ENCODE measurements at regions not wholly inside any gene's neighbourhood (a gene's known extent, or its start where the extent isn't known, plus 50 kb on each side); places are given as distances from the start of the nearest gene placed in this dataset.

GRCh38 chr6:22023937-22024336, 272.9 kb downstream of the PRL start:
- no peak for TF ChIP-seq CTCF (IDR thresholded peaks at IDR 0.05; ENCODE audit: low read depth, low read length)
- H3K27me3 ChIP-seq (ENCODE audit: control insufficient read depth, insufficient read depth, low read length): no peaks in the 10 kb centered on the region
- POLR2A ChIA-PET: no interaction called here
- CTCF ChIA-PET: no interaction called here
- peaks cover 2% of the 10 kb centered on the region; the same call in 1 of the 2 replicates for H3K9me3 ChIP-seq (ENCODE audit: control insufficient read depth, insufficient read depth, low read length)
- no peak overlapping the region for H3K4me3 ChIP-seq (ENCODE audit: low read depth, low read length)
- DNase-seq (ENCODE audit: low read depth, low spot score): no peak
- no peak overlapping the region for H3K27ac ChIP-seq (ENCODE audit: low read depth, low read length)

GRCh38 chr6:22024973-22025467, 271.8 kb downstream of the PRL start:
- TF ChIP-seq CTCF (IDR thresholded peaks at IDR 0.05; ENCODE audit: low read depth, low read length): no peak
- Histone ChIP-seq H3K27ac (ENCODE audit: low read depth, low read length) (no peak overlapping the region), H3K4me3 (ENCODE audit: low read depth, low read length) (no peak overlapping the region), H3K27me3 (ENCODE audit: control insufficient read depth, insufficient read depth, low read length) (no peaks in the 10 kb centered on the region), H3K9me3 (ENCODE audit: control insufficient read depth, insufficient read depth, low read length) (peaks cover 2% of the 10 kb centered on the region; the same call in 1 of the 2 replicates)
- CTCF ChIA-PET: interaction anchor here (1.0 to 1.5 kb wide), 2 partner anchors 10 to 13 kb away, joined by 3 read pairs; no protein-coding TSS in a partner anchor
- no peak for DNase-seq (ENCODE audit: low read depth, low spot score)
- POLR2A ChIA-PET: interaction anchor here (0.5 to 1.4 kb wide), 4 partner anchors 8 to 432 kb away, joined by 3 to 7 read pairs (median 3); no protein-coding TSS in a partner anchor

GRCh38 chr6:22025468-22026163, 271.2 kb downstream of the PRL start:
- H3K27ac ChIP-seq (ENCODE audit: low read depth, low read length): peak overlapping the region; percentile 58
- H3K4me3 ChIP-seq (ENCODE audit: low read depth, low read length): no peak overlapping the region
- no peak for TF ChIP-seq CTCF (IDR thresholded peaks at IDR 0.05; ENCODE audit: low read depth, low read length)
- CTCF ChIA-PET: interaction anchor here (1.0 to 1.5 kb wide), 2 partner anchors 10 to 14 kb away, joined by 3 read pairs; no protein-coding TSS in a partner anchor
- peaks cover 2% of the 10 kb centered on the region; the same call in 1 of the 2 replicates for H3K9me3 ChIP-seq (ENCODE audit: control insufficient read depth, insufficient read depth, low read length)
- DNase-seq (ENCODE audit: low read depth, low spot score): peak; percentile 48
- POLR2A ChIA-PET: interaction anchor here (0.5 to 1.4 kb wide), 5 partner anchors 8 to 433 kb away, joined by 3 to 7 read pairs (median 3); no protein-coding TSS in a partner anchor
- H3K27me3 ChIP-seq (ENCODE audit: control insufficient read depth, insufficient read depth, low read length): no peaks in the 10 kb centered on the region

- DNase-seq (ENCODE audit: low read depth, low spot score): no peak
- H3K27ac ChIP-seq (ENCODE audit: low read depth, low read length): peak overlapping the region; percentile 58
- TF ChIP-seq CTCF (IDR thresholded peaks at IDR 0.05; ENCODE audit: low read depth, low read length): no peak
- peaks cover 2% of the 10 kb centered on the region; the same call in 1 of the 2 replicates for H3K9me3 ChIP-seq (ENCODE audit: control insufficient read depth, insufficient read depth, low read length)
- no peaks in the 10 kb centered on the region for H3K27me3 ChIP-seq (ENCODE audit: control insufficient read depth, insufficient read depth, low read length)
- no peak overlapping the region for H3K4me3 ChIP-seq (ENCODE audit: low read depth, low read length)
- ChIA-PET POLR2A (interaction anchor here (0.8 to 1.4 kb wide), 4 partner anchors 9 to 433 kb away, joined by 3 to 7 read pairs (median 3); no protein-coding TSS in a partner anchor), CTCF (interaction anchor here (1.0 kb wide), 1 partner anchor 14 kb away, joined by 3 read pairs; no protein-coding TSS in a partner anchor)
These were observed 270.6 kb downstream of the PRL start for GRCh38 chr6:22026164-22026678.

Data from AG04450 (cell line).